ENCODE measurements at regions not wholly inside any gene's neighbourhood (a gene's known extent, or its start where the extent isn't known, plus 50 kb on each side); places are given as distances from the start of the nearest gene placed in this dataset.

- no peak for DNase-seq (ENCODE audit: missing footprints)
- intact Hi-C loops (cut with DNase I): no loop called here
- ATAC-seq: no peak
Measured at GRCh38 chr1:83548311-83548710, 450.6 kb downstream of the TTLL7 start.

GRCh38 chr1:83547901-83548300 lies 451.0 kb downstream of the TTLL7 start:
- no peak for ATAC-seq
- intact Hi-C loops (cut with DNase I): no loop called here
- no peak for DNase-seq (ENCODE audit: missing footprints)

- intact Hi-C loops (cut with DNase I): no loop called here
- peak; percentile 54 for ATAC-seq
Measured at GRCh38 chr1:83546874-83547273, 452.1 kb downstream of the TTLL7 start.

GRCh38 chr1:83545066-83545862 lies 453.7 kb downstream of the TTLL7 start:
- no peak for ATAC-seq
- intact Hi-C loops (cut with DNase I): no loop called here
- no peak for DNase-seq (ENCODE audit: missing footprints)

More at GRCh38 chr1:83546874-83547273, 452.1 kb downstream of the TTLL7 start:
- DNase-seq (ENCODE audit: missing footprints): no peak

GRCh38 chr1:83543222-83543973 lies 455.5 kb downstream of the TTLL7 start:
- no peak for ATAC-seq
- DNase-seq (ENCODE audit: missing footprints): no peak
- intact Hi-C loops (cut with DNase I): no loop called here

- no peak for DNase-seq (ENCODE audit: missing footprints)
- no peak for ATAC-seq
- intact Hi-C loops (cut with DNase I): no loop called here
Measured at GRCh38 chr1:83531521-83532309, 467.2 kb downstream of the TTLL7 start.

- intact Hi-C loops (cut with DNase I): no loop called here
- DNase-seq (ENCODE audit: missing footprints) (no peak), ATAC-seq (no peak)
Measured at GRCh38 chr1:83530506-83530905, 468.4 kb downstream of the TTLL7 start.

GRCh38 chr1:83527987-83528386 lies 470.9 kb downstream of the TTLL7 start:
- DNase-seq (ENCODE audit: missing footprints) (no peak), ATAC-seq (no peak)
- intact Hi-C loops (cut with DNase I): no loop called here

GRCh38 chr1:83520797-83521196 lies 478.1 kb downstream of the TTLL7 start:
- intact Hi-C loops (cut with DNase I): no loop called here
- no peak for ATAC-seq
- no peak for DNase-seq (ENCODE audit: missing footprints)

GRCh38 chr1:83516369-83516768 lies 482.6 kb downstream of the TTLL7 start:
- ATAC-seq: no peak
- DNase-seq (ENCODE audit: missing footprints): no peak
- intact Hi-C loops (cut with DNase I): loop anchor here (10.0 kb wide), 1 partner anchor 348 kb away; no protein-coding TSS in a partner anchor

GRCh38 chr1:83515578-83516154 lies 483.3 kb downstream of the TTLL7 start:
- intact Hi-C loops (cut with DNase I): loop anchor here (10.0 kb wide), 1 partner anchor 349 kb away; no protein-coding TSS in a partner anchor
- DNase-seq (ENCODE audit: missing footprints) (no peak), ATAC-seq (no peak)

GRCh38 chr1:83512373-83513193 lies 486.3 kb downstream of the TTLL7 start:
- ATAC-seq (no peak), DNase-seq (ENCODE audit: missing footprints) (no peak)
- intact Hi-C loops (cut with DNase I): loop anchor here (10.0 kb wide), 1 partner anchor 352 kb away; no protein-coding TSS in a partner anchor

- no peak for DNase-seq (ENCODE audit: missing footprints)
- ATAC-seq: no peak
- intact Hi-C loops (cut with DNase I): loop anchor here (10.0 kb wide), 1 partner anchor 354 kb away; no protein-coding TSS in a partner anchor
Measured at GRCh38 chr1:83511146-83511726, 487.7 kb downstream of the TTLL7 start.

- peak; percentile 35 for ATAC-seq
- DNase-seq (ENCODE audit: missing footprints): no peak
- intact Hi-C loops (cut with DNase I): no loop called here
Measured at GRCh38 chr1:83509301-83509781, 489.6 kb downstream of the TTLL7 start.

GRCh38 chr1:83508485-83509151 lies 490.3 kb downstream of the TTLL7 start:
- ATAC-seq (peak; percentile 84), DNase-seq (ENCODE audit: missing footprints) (no peak)
- intact Hi-C loops (cut with DNase I): no loop called here

- no peak for DNase-seq (ENCODE audit: missing footprints)
- intact Hi-C loops (cut with DNase I): no loop called here
Measured at GRCh38 chr1:83505148-83505547, 493.8 kb downstream of the TTLL7 start.

GRCh38 chr1:83503153-83503552 lies 495.8 kb downstream of the TTLL7 start:
- no peak for ATAC-seq
- DNase-seq (ENCODE audit: missing footprints): no peak
- intact Hi-C loops (cut with DNase I): no loop called here

More at GRCh38 chr1:83505148-83505547, 493.8 kb downstream of the TTLL7 start:
- no peak for ATAC-seq

Data from Right ventricle myocardium inferior (tissue), 1 donor.